Naive thymus-derived CD8-positive, alpha-beta T cell (primary cell): ENCODE measurements at regions not wholly inside any gene's neighbourhood (a gene's known extent, or its start where the extent isn't known, plus 50 kb on each side); places are given as distances from the start of the nearest gene placed in this dataset.

Source experiments
- ATAC-seq, 2 donors: fragments of 150-1000 bp; cut with Tn5 transposase in 1 of 2; sonication (Bioruptor Pico), chemical (Tn5 transposase) in 1 of 2; 1 replicate in 1 of 2; 2 replicates in 1 of 2; pipeline ENCODE4 v1.10.0; 2021; ENCODE audit warnings: mild to moderate bottlenecking in 2 of 2, moderate library complexity in 2 of 2
- POLR2A ChIA-PET: fragments of 350-600 bp; sonication (Branson Sonifier 250); formaldehyde crosslinking; loops from one replicate; lab custom pipeline; 2021; ENCODE audit warnings: antibody characterized with exemption; lab: Charles Lee
- DNase-seq, 10 donors: peaks; one replicate each; pipeline versions ENCODE4 v3.0.0 to v3.0.0-alpha.2; 2020 to 2022
- H3K27ac Mint-ChIP-seq, 10 donors: one replicate each; pipeline ENCODE4 v1.8.0; 2020 to 2022; ENCODE audit warnings: mild to moderate bottlenecking in 10 of 10, mixed read lengths in 10 of 10, moderate library complexity in 4 of 10, inconsistent platforms in 1 of 10
- H3K27me3 Mint-ChIP-seq, 5 donors: one replicate each; pipeline ENCODE4 v1.8.0; 2021 to 2022; ENCODE audit warnings: mixed read lengths in 5 of 5
- H3K36me3 Mint-ChIP-seq, 3 donors: one replicate each; pipeline ENCODE4 v1.8.0; 2020 to 2022; ENCODE audit warnings: mixed read lengths in 3 of 3, mild to moderate bottlenecking in 2 of 3, inconsistent platforms in 1 of 3
- H3K4me1 Mint-ChIP-seq, 4 donors: one replicate each; pipeline ENCODE4 v1.8.0; 2021 to 2022; ENCODE audit warnings: mixed read lengths in 4 of 4
- H3K4me3 Mint-ChIP-seq, 10 donors: one replicate each; pipeline ENCODE4 v1.8.0; 2020 to 2022; ENCODE audit warnings: mild to moderate bottlenecking in 10 of 10, mixed read lengths in 10 of 10, moderate library complexity in 6 of 10, inconsistent platforms in 1 of 10
- H3K9me3 Mint-ChIP-seq, 9 donors: one replicate each; pipeline ENCODE4 v1.8.0; 2020 to 2022; ENCODE audit warnings: mixed read lengths in 9 of 9, mild to moderate bottlenecking in 3 of 9, inconsistent platforms in 1 of 9, moderate library complexity in 1 of 9

- no peaks in the 10 kb centered on the region for H3K27me3 Mint-ChIP-seq
- H3K4me1 Mint-ChIP-seq, result peaks cover 27 to 80% (median 61%) of the 10 kb centered on the region in 4 donors
- H3K4me3 Mint-ChIP-seq, result peak overlapping the region in 1 of 10 donors; percentile 39
- no peaks in the 10 kb centered on the region for H3K9me3 Mint-ChIP-seq
- DNase-seq (no peak), ATAC-seq (no peak)
- H3K27ac Mint-ChIP-seq, result peak overlapping the region in 2 of 10 donors; percentile 1 to 46
- H3K36me3 Mint-ChIP-seq, result peaks cover 7 to 41% (median 7%) of the 10 kb centered on the region in 3 donors
- POLR2A ChIA-PET, result no interaction called here
Observed at GRCh38 chr7:131004371-131004770, 270.4 kb upstream of the KLF14 start.

- H3K4me1 Mint-ChIP-seq, result peaks cover 42 to 86% (median 81%) of the 10 kb centered on the region in 4 donors
- H3K27ac Mint-ChIP-seq, result peak overlapping the region; percentile 72 to 94 (median 88)
- DNase-seq (peak in 9 of 10 donors; percentile 37 to 65 (median 58)), ATAC-seq (peak; percentile 64 to 82)
- H3K9me3 Mint-ChIP-seq, result no peaks in the 10 kb centered on the region
- POLR2A ChIA-PET, result interaction anchor here (0.6 to 1.3 kb wide), 2 partner anchors 31 to 94 kb away, joined by 3 read pairs; no protein-coding TSS in a partner anchor
- H3K36me3 Mint-ChIP-seq, result peaks cover 3 to 25% (median 4%) of the 10 kb centered on the region in 3 donors
- H3K27me3 Mint-ChIP-seq, result no peaks in the 10 kb centered on the region
- H3K4me3 Mint-ChIP-seq, result peak overlapping the region; percentile 10 to 77 (median 49)
Observed at GRCh38 chr7:131007439-131008330, 273.7 kb upstream of the KLF14 start.

- Mint-ChIP-seq H3K27ac (peak overlapping the region; percentile 60 to 89 (median 84)), H3K4me1 (peaks cover 48 to 96% (median 92%) of the 10 kb centered on the region in 4 donors), H3K9me3 (no peaks in the 10 kb centered on the region), H3K36me3 (peaks cover 0 to 18% (median 0%) of the 10 kb centered on the region in 3 donors), H3K27me3 (no peaks in the 10 kb centered on the region), H3K4me3 (peak overlapping the region in 7 of 10 donors; percentile 2 to 52 (median 24))
- no peak for DNase-seq
- no peak for ATAC-seq
- POLR2A ChIA-PET, result no interaction called here
Observed at GRCh38 chr7:131008840-131009711, 275.1 kb upstream of the KLF14 start.

GRCh38 chr7:131010029-131010716, 276.2 kb upstream of the KLF14 start:
- DNase-seq (no peak), ATAC-seq (no peak)
- Mint-ChIP-seq H3K27me3 (no peaks in the 10 kb centered on the region), H3K36me3 (peaks cover 0 to 14% (median 0%) of the 10 kb centered on the region in 3 donors), H3K4me3 (peak overlapping the region in 8 of 10 donors; percentile 44 to 82 (median 74)), H3K9me3 (no peaks in the 10 kb centered on the region), H3K4me1 (peaks cover 48 to 94% (median 90%) of the 10 kb centered on the region in 4 donors), H3K27ac (peak overlapping the region; percentile 54 to 90 (median 80))
- POLR2A ChIA-PET, result no interaction called here

GRCh38 chr7:131010717-131011431, 276.9 kb upstream of the KLF14 start:
- Mint-ChIP-seq H3K27ac (peak overlapping the region; percentile 54 to 90 (median 81)), H3K9me3 (no peaks in the 10 kb centered on the region), H3K27me3 (no peaks in the 10 kb centered on the region), H3K4me1 (peaks cover 48 to 95% (median 92%) of the 10 kb centered on the region in 4 donors), H3K4me3 (peak overlapping the region; percentile 1 to 83 (median 74)), H3K36me3 (peaks cover 0 to 14% (median 0%) of the 10 kb centered on the region in 3 donors)
- POLR2A ChIA-PET, result no interaction called here
- ATAC-seq (peak in 1 of 2 donors; percentile 31), DNase-seq (peak in 1 of 10 donors; percentile 13)

GRCh38 chr7:131011432-131011742, 277.4 kb upstream of the KLF14 start:
- no peaks in the 10 kb centered on the region for H3K27me3 Mint-ChIP-seq
- no peaks in the 10 kb centered on the region for H3K9me3 Mint-ChIP-seq
- ATAC-seq, result no peak
- H3K27ac Mint-ChIP-seq, result peak overlapping the region; percentile 54 to 90 (median 83)
- POLR2A ChIA-PET, result no interaction called here
- peaks cover 0 to 18% (median 0%) of the 10 kb centered on the region in 3 donors for H3K36me3 Mint-ChIP-seq
- peaks cover 50 to 97% (median 93%) of the 10 kb centered on the region in 4 donors for H3K4me1 Mint-ChIP-seq
- H3K4me3 Mint-ChIP-seq, result peak overlapping the region in 9 of 10 donors; percentile 50 to 83 (median 75)
- no peak for DNase-seq

- Mint-ChIP-seq H3K4me3 (peak overlapping the region; percentile 13 to 83 (median 78)), H3K9me3 (no peaks in the 10 kb centered on the region), H3K36me3 (peaks cover 0 to 22% (median 0%) of the 10 kb centered on the region in 3 donors), H3K4me1 (peaks cover 51 to 97% (median 95%) of the 10 kb centered on the region in 4 donors), H3K27me3 (no peaks in the 10 kb centered on the region), H3K27ac (peak overlapping the region; percentile 72 to 90 (median 84))
- DNase-seq (peak in 4 of 10 donors; percentile 24 to 67 (median 66)), ATAC-seq (no peak)
- POLR2A ChIA-PET, result interaction anchor here (0.6 to 1.4 kb wide), 2 partner anchors 42 to 97 kb away, joined by 3 to 6 read pairs; no protein-coding TSS in a partner anchor
Observed at GRCh38 chr7:131011976-131012375, 278.0 kb upstream of the KLF14 start.

GRCh38 chr7:131012477-131013031, 278.5 kb upstream of the KLF14 start:
- H3K9me3 Mint-ChIP-seq, result no peaks in the 10 kb centered on the region
- DNase-seq, result no peak
- H3K27ac Mint-ChIP-seq, result peak overlapping the region; percentile 72 to 90 (median 84)
- peaks cover 0 to 20% (median 0%) of the 10 kb centered on the region in 3 donors for H3K36me3 Mint-ChIP-seq
- H3K27me3 Mint-ChIP-seq, result no peaks in the 10 kb centered on the region
- ATAC-seq, result peak in 1 of 2 donors; percentile 9
- peaks cover 47 to 95% (median 92%) of the 10 kb centered on the region in 4 donors for H3K4me1 Mint-ChIP-seq
- POLR2A ChIA-PET, result interaction anchor here (0.6 to 1.4 kb wide), 2 partner anchors 43 to 96 kb away, joined by 3 to 6 read pairs; no protein-coding TSS in a partner anchor
- peak overlapping the region in 9 of 10 donors; percentile 29 to 83 (median 78) for H3K4me3 Mint-ChIP-seq

- DNase-seq (no peak), ATAC-seq (no peak)
- Mint-ChIP-seq H3K4me3 (peak overlapping the region in 9 of 10 donors; percentile 20 to 82 (median 62)), H3K4me1 (peaks cover 56 to 96% (median 93%) of the 10 kb centered on the region in 4 donors), H3K27me3 (no peaks in the 10 kb centered on the region), H3K9me3 (no peaks in the 10 kb centered on the region), H3K36me3 (peaks cover 0 to 28% (median 0%) of the 10 kb centered on the region in 3 donors), H3K27ac (peak overlapping the region in 8 of 10 donors; percentile 45 to 90 (median 84))
- POLR2A ChIA-PET, result interaction anchor here (1.0 kb wide), 1 partner anchor 41 kb away, joined by 5 read pairs; no protein-coding TSS in a partner anchor
Observed at GRCh38 chr7:131013716-131014115, 279.7 kb upstream of the KLF14 start.

- POLR2A ChIA-PET, result no interaction called here
- Mint-ChIP-seq H3K4me3 (peak overlapping the region in 4 of 10 donors; percentile 5 to 75 (median 14)), H3K36me3 (peaks cover 0 to 35% (median 0%) of the 10 kb centered on the region in 3 donors), H3K9me3 (no peaks in the 10 kb centered on the region), H3K27me3 (no peaks in the 10 kb centered on the region), H3K27ac (peak overlapping the region in 8 of 10 donors; percentile 3 to 90 (median 61)), H3K4me1 (peaks cover 57 to 93% (median 92%) of the 10 kb centered on the region in 4 donors)
- ATAC-seq (no peak), DNase-seq (no peak)
Observed at GRCh38 chr7:131014906-131015656, 281.1 kb upstream of the KLF14 start.
